Neural crest cell (in vitro differentiated cells): ENCODE measurements at regions not wholly inside any gene's neighbourhood (a gene's known extent, or its start where the extent isn't known, plus 50 kb on each side); places are given as distances from the start of the nearest gene placed in this dataset.

Experiments
- DNase-seq: peaks from one replicate; pipeline ENCODE4 v3.0.0; 2021; ENCODE audit warnings: low read depth, mixed read lengths, low spot score
- H3K27ac Mint-ChIP-seq: one replicate; pipeline ENCODE4 v1.8.0; 2021; ENCODE audit warnings: mild to moderate bottlenecking, mixed read lengths; ENCODE audit not compliant: unreplicated experiment
- H3K27me3 Mint-ChIP-seq: 2 replicates; pipeline ENCODE4 v1.8.0; 2021; ENCODE audit warnings: low read depth, mild to moderate bottlenecking, mixed read lengths
- H3K36me3 Mint-ChIP-seq: 2 replicates; pipeline ENCODE4 v1.8.0; 2021; ENCODE audit warnings: low read depth, mild to moderate bottlenecking, mixed read lengths
- H3K4me1 Mint-ChIP-seq: 2 replicates; pipeline ENCODE4 v1.8.0; 2021; ENCODE audit warnings: mixed read lengths
- H3K4me3 Mint-ChIP-seq: one replicate; pipeline ENCODE4 v1.8.0; 2021; ENCODE audit warnings: mild to moderate bottlenecking, mixed read lengths
- H3K9me3 Mint-ChIP-seq: 2 replicates; pipeline ENCODE4 v1.8.0; 2021; ENCODE audit warnings: mixed read lengths
- CTCF ChIP-seq: fragments of 200-600 bp; sonication (generic); conservative IDR thresholded peaks from 2 replicates; pipeline ENCODE4 v1.5.0; 2021; ENCODE audit warnings: antibody characterized with exemption, mild to moderate bottlenecking

- H3K4me1 Mint-ChIP-seq: no peaks in the 10 kb centered on the region
- TF ChIP-seq CTCF: no peak
Measured at GRCh38 chr7:25884265-25884828, 267.7 kb upstream of the NFE2L3 start.

GRCh38 chr7:25885057-25885576 lies 266.9 kb upstream of the NFE2L3 start:
- H3K27me3 Mint-ChIP-seq: peaks cover 45% of the 10 kb centered on the region
- H3K4me1 Mint-ChIP-seq: no peaks in the 10 kb centered on the region
- no peak for TF ChIP-seq CTCF
- no peak overlapping the region for H3K4me3 Mint-ChIP-seq
- no peaks in the 10 kb centered on the region for H3K36me3 Mint-ChIP-seq
- H3K27ac Mint-ChIP-seq: no peak overlapping the region
- DNase-seq: no peak
- H3K9me3 Mint-ChIP-seq: no peaks in the 10 kb centered on the region

More at GRCh38 chr7:25884265-25884828, 267.7 kb upstream of the NFE2L3 start:
- H3K27me3 Mint-ChIP-seq: peaks cover 43% of the 10 kb centered on the region
- H3K36me3 Mint-ChIP-seq: no peaks in the 10 kb centered on the region
- H3K27ac Mint-ChIP-seq: no peak overlapping the region
- no peak overlapping the region for H3K4me3 Mint-ChIP-seq
- no peak for DNase-seq
- no peaks in the 10 kb centered on the region for H3K9me3 Mint-ChIP-seq

- no peak for DNase-seq
- no peaks in the 10 kb centered on the region for H3K4me1 Mint-ChIP-seq
- no peak overlapping the region for H3K4me3 Mint-ChIP-seq
Measured at GRCh38 chr7:25886387-25887240, 265.4 kb upstream of the NFE2L3 start.

GRCh38 chr7:25887266-25887665 lies 264.7 kb upstream of the NFE2L3 start:
- Mint-ChIP-seq H3K36me3 (no peaks in the 10 kb centered on the region), H3K27ac (no peak overlapping the region), H3K27me3 (peaks cover 32% of the 10 kb centered on the region), H3K4me1 (no peaks in the 10 kb centered on the region), H3K4me3 (no peak overlapping the region), H3K9me3 (no peaks in the 10 kb centered on the region)
- no peak for DNase-seq
- TF ChIP-seq CTCF: no peak

More at GRCh38 chr7:25886387-25887240, 265.4 kb upstream of the NFE2L3 start:
- H3K27me3 Mint-ChIP-seq: peaks cover 37% of the 10 kb centered on the region
- no peak for TF ChIP-seq CTCF
- H3K27ac Mint-ChIP-seq: no peak overlapping the region
- no peaks in the 10 kb centered on the region for H3K9me3 Mint-ChIP-seq
- H3K36me3 Mint-ChIP-seq: no peaks in the 10 kb centered on the region

DNA sequence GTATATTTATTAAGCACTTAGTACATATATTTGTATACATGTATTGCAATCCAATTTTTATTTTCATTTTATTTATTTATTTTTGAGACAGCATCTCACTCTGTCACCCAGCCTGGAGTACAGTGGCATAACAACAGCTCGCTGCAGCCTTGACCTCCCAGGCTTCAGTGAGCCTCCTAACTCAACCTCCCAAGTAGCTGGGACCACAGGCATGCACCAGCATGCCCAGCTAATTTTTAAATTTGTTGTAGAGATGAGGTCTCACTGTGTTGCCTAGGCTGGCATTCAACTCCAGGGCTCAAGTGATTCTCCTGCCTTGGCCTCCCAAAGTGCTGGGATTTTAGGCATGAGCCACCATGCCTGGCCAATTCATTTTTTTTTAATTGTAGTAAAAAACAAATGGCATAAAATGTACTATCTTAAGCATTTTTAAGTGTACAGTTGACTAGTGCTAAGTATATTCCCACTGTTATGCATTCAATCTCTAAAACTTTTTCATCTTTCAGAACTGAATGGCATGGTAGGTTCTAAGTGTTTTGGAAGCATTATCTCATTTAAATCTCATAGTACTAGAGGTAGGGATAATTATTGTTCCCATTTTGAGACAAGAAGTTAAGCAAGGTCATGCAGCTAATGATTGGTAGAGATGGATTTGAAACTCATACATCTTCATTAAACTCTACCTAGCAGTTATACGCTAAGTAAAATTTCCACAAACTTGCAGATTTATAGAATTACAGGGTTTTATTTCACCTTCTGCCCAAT lies 264.0 kb upstream of the NFE2L3 start:
- Mint-ChIP-seq H3K27me3 (peaks cover 25% of the 10 kb centered on the region), H3K4me3 (no peak overlapping the region), H3K27ac (no peak overlapping the region), H3K4me1 (peaks cover 4% of the 10 kb centered on the region), H3K9me3 (no peaks in the 10 kb centered on the region), H3K36me3 (no peaks in the 10 kb centered on the region)
- no peak for TF ChIP-seq CTCF
- no peak for DNase-seq
